LNCaP clone FGC (cell line): ENCODE measurements at regions not wholly inside any gene's neighbourhood (a gene's known extent, or its start where the extent isn't known, plus 50 kb on each side); places are given as distances from the start of the nearest gene placed in this dataset.

Source experiments
- DNase-seq: peaks from one replicate; pipeline ENCODE4 v3.0.0-alpha.2; 2011; ENCODE audit warnings: low read depth
- H3K4me3 ChIP-seq: 2 replicates; pipeline ENCODE4 v1.5.1; 2011; ENCODE audit warnings: mild to moderate bottlenecking, low read depth, low read length, control low read depth
- CTCF ChIP-seq: IDR thresholded peaks from 2 replicates; pipeline ENCODE4 v1.5.1; 2012; ENCODE audit warnings: mild to moderate bottlenecking; ENCODE audit not compliant: control insufficient read depth, insufficient read depth; ENCODE audit errors: extremely low read depth

DNA sequence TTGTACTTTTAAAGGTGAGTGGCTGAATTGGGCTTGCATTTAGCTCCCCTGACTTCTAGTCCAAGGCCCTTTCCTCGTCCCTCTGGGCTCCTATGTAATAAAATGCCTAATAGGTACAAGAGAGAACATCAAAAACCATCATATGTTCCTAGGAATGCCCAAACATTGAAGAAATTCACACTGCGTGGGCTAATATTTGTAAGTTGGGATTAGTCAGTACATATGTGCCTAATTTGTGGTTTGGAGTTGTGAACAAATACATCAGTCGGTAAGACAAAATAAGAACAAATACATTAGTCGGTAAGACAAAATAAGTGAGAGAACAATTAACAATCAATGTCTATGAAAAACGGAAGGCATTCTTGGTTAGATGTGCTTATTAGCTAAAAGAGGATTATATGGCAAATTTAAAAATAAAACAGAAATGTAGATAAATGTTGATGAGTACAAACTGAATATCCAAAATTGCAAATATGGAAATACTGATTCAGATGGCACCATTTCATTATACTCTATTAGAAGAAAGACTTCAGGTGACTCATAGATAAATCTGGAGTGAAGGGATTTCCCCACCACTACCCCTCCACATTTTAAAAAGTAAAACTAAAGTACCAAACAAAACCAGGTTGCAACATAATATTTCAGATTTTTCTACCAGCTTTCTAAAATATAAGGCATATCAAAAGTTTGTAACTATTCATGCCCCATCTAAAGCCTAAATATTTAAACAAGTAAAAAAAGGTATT lies 325.4 kb downstream of the ZEB2 start:
- no peak for TF ChIP-seq CTCF
- no peak overlapping the region for H3K4me3 ChIP-seq
- no peak for DNase-seq

DNA sequence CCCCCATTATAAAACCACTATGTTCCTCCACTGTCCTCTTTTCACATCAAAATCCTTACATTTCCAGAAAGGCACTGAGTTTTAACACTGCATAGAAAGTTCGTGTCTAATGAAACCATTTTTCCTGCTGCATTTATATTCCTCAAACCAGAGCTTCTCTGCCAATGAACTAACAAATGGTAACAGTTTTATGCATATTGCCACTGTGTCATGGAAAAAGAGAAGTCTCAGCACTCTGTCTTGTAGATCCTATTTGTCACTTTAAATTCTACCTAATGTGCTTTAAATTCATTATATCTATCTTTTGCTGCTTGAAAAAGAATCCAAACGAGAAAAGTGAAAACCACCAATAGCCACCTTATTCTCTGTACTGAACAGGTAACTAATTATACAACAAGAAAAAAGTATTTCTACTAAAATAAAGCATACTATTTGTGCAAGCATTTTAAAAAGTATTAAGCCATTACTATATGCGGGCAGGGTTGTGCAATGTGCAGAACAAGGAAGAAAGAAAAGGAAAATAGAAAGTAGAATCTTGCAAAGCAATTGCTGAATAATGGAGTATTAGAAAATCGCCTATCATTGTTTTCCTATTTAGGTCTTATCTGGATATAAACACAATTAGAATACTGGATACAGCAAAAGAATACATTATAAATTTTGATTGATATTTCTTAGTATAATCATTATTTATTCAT lies 328.9 kb downstream of the ZEB2 start:
- no peak overlapping the region for H3K4me3 ChIP-seq
- DNase-seq, result no peak
- no peak for TF ChIP-seq CTCF

- no peak overlapping the region for H3K4me3 ChIP-seq
- no peak for TF ChIP-seq CTCF
- no peak for DNase-seq
Observed at GRCh38 chr2:144183727-144184126, 336.2 kb downstream of the ZEB2 start.

- DNase-seq, result no peak
- TF ChIP-seq CTCF, result no peak
- H3K4me3 ChIP-seq, result no peak overlapping the region
Observed at GRCh38 chr2:144181001-144181400, 338.9 kb downstream of the ZEB2 start.

- DNase-seq, result no peak
- H3K4me3 ChIP-seq, result no peak overlapping the region
- no peak for TF ChIP-seq CTCF
Observed at GRCh38 chr2:144180131-144180530, 339.8 kb downstream of the ZEB2 start.

- no peak overlapping the region for H3K4me3 ChIP-seq
- no peak for DNase-seq
- no peak for TF ChIP-seq CTCF
Observed at GRCh38 chr2:144170179-144170578, 349.7 kb downstream of the ZEB2 start.
